Gastrocnemius medialis (tissue), 4 donors: ENCODE measurements at regions not wholly inside any gene's neighbourhood (a gene's known extent, or its start where the extent isn't known, plus 50 kb on each side); places are given as distances from the start of the nearest gene placed in this dataset.

Experiments used
- ATAC-seq, 2 donors: fragments of 150-250 bp; one replicate each; pipeline ENCODE4 v1.9.1; 2016
- DNase-seq, 2 donors: peaks; one replicate each; pipeline ENCODE4 v3.0.0-alpha.2; 2019
- H3K27ac ChIP-seq, 4 donors: fragments of 200-600 bp; sonication (generic); 1 replicate in 1 of 4; 2 replicates in 3 of 4; pipeline ENCODE4 v1.5.1; 2016 to 2018; ENCODE audit warnings: mild to moderate bottlenecking in 2 of 4, moderate library complexity in 1 of 4
- H3K27me3 ChIP-seq, 3 donors: fragments of 200-600 bp; sonication (generic) in 2 of 3; 1 replicate in 1 of 3; 2 replicates in 2 of 3; pipeline versions ENCODE4 v1.5.1 to v1.6.0; 2016 to 2019; ENCODE audit warnings: mild to moderate bottlenecking in 1 of 3, moderate library complexity in 1 of 3
- H3K36me3 ChIP-seq, 2 donors: fragments of 200-600 bp; sonication (generic) in 1 of 2; one replicate each; pipeline ENCODE4 v1.5.1; 2017 to 2018
- H3K4me1 ChIP-seq, 2 donors: fragments of 200-600 bp; sonication (generic) in 1 of 2; one replicate each; pipeline ENCODE4 v1.5.1; 2016 to 2017; ENCODE audit warnings: mild to moderate bottlenecking in 2 of 2
- H3K4me3 ChIP-seq, 4 donors: fragments of 200-600 bp; sonication (generic) in 3 of 4; 1 replicate in 1 of 4; 2 replicates in 3 of 4; pipeline ENCODE4 v1.5.1; 2016 to 2019; ENCODE audit warnings: mild to moderate bottlenecking in 2 of 4
- H3K9me3 ChIP-seq, 3 donors: fragments of 200-600 bp; sonication (generic) in 2 of 3; 1 replicate in 1 of 3; 2 replicates in 2 of 3; pipeline ENCODE4 v1.5.1; 2016 to 2019
- POLR2A ChIP-seq, 2 donors: fragments of 450-650 bp; IDR thresholded peaks; one replicate each; pipeline ENCODE4 v1.6.1; 2017; ENCODE audit warnings: antibody characterized with exemption in 2 of 2, mild to moderate bottlenecking in 2 of 2, moderate library complexity in 2 of 2
- in situ Hi-C, 4 donors: fragments of 200-750 bp; cut with MboI; loops; one replicate each; pipeline versions ENCODE4 v1.15.0 to v1.8.0; 2017; ENCODE audit warnings: low sequenced_read_pairs in 4 of 4
- intact Hi-C: fragments of 100-400 bp; cut with DNase I; formaldehyde crosslinking; loops from one replicate; pipeline ENCODE4 v1.15.1; 2023; ENCODE audit warnings: low total_unique reads
- TF ChIP-seq, protein P1 (sequence below), 5 experiments: fragments of 450-650 bp in 3 of 5; fragments of 200-600 bp in 2 of 5; sonication (generic) in 2 of 5; IDR thresholded peaks in 4 of 5; conservative IDR thresholded peaks in 1 of 5; 1 replicate in 4 of 5; 2 replicates in 1 of 5; pipeline ENCODE4 v1.5.1; 2016 to 2019; ENCODE audit warnings: antibody characterized with exemption in 5 of 5, mild to moderate bottlenecking in 3 of 5, moderate library complexity in 3 of 5

DNA sequence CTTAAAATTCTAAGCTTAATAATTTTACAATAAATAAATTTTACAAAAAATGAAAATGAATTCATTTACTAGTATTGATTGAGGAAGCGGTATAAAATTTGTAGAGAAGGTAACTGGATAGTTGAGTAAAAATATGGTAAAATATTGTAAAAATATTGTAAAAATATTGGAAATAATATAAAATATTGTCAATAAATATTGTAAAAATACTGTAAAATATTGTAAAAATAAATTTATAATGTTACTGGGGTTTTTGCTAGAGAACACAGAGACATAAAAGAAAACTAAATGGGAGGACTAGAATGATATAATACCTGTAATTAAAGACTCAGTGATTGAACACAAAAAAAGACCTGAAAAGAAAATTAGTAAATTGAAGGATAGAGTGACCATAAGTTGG, 546.3 kb upstream of the NETO1 start:
- H3K4me3 ChIP-seq, result no peak overlapping the region
- no peaks in the 10 kb centered on the region for H3K4me1 ChIP-seq
- H3K36me3 ChIP-seq, result no peaks in the 10 kb centered on the region
- H3K27ac ChIP-seq, result no peak overlapping the region
- DNase-seq (no peak), ATAC-seq (no peak)
- TF ChIP-seq, protein P1, sequence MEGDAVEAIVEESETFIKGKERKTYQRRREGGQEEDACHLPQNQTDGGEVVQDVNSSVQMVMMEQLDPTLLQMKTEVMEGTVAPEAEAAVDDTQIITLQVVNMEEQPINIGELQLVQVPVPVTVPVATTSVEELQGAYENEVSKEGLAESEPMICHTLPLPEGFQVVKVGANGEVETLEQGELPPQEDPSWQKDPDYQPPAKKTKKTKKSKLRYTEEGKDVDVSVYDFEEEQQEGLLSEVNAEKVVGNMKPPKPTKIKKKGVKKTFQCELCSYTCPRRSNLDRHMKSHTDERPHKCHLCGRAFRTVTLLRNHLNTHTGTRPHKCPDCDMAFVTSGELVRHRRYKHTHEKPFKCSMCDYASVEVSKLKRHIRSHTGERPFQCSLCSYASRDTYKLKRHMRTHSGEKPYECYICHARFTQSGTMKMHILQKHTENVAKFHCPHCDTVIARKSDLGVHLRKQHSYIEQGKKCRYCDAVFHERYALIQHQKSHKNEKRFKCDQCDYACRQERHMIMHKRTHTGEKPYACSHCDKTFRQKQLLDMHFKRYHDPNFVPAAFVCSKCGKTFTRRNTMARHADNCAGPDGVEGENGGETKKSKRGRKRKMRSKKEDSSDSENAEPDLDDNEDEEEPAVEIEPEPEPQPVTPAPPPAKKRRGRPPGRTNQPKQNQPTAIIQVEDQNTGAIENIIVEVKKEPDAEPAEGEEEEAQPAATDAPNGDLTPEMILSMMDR (IDR thresholded peaks at IDR 0.05 in 4 of 5, conservative IDR thresholded peaks at IDR 0.05 in 1 of 5), result no peak
- no peak for TF ChIP-seq POLR2A (IDR thresholded peaks at IDR 0.05)
- H3K9me3 ChIP-seq, result no peaks in the 10 kb centered on the region
- no peaks in the 10 kb centered on the region for H3K27me3 ChIP-seq
- intact Hi-C loops, result no loop called here
- in situ Hi-C loops, result no loop called here

DNA sequence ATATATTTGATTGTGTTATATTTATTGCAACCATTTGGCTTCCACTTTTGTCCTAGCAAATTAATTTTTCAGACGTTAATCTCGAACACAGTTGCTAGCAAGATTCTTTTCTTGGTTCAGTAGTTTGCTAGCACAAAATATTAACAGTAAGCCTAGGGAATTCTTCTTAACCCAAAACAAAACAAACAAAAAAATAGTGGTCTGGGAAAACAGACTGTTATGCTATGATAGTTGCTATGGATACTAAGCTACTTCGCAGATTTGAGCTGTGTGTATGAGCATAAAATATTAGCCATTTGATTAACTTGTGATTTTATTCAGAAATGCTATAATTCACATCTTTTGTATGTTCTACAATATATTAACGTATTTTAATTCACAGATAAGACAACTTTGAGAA, 541.5 kb upstream of the NETO1 start:
- H3K9me3 ChIP-seq, result no peaks in the 10 kb centered on the region
- TF ChIP-seq, protein P1 (IDR thresholded peaks at IDR 0.05 in 4 of 5, conservative IDR thresholded peaks at IDR 0.05 in 1 of 5), result no peak
- no peak for TF ChIP-seq POLR2A (IDR thresholded peaks at IDR 0.05)
- intact Hi-C loops, result no loop called here
- H3K27ac ChIP-seq, result no peak overlapping the region
- ATAC-seq, result no peak
- H3K4me3 ChIP-seq, result no peak overlapping the region
- H3K4me1 ChIP-seq, result no peaks in the 10 kb centered on the region
- DNase-seq, result no peak
- no peaks in the 10 kb centered on the region for H3K36me3 ChIP-seq
- H3K27me3 ChIP-seq, result no peaks in the 10 kb centered on the region
- in situ Hi-C loops, result no loop called here

DNA sequence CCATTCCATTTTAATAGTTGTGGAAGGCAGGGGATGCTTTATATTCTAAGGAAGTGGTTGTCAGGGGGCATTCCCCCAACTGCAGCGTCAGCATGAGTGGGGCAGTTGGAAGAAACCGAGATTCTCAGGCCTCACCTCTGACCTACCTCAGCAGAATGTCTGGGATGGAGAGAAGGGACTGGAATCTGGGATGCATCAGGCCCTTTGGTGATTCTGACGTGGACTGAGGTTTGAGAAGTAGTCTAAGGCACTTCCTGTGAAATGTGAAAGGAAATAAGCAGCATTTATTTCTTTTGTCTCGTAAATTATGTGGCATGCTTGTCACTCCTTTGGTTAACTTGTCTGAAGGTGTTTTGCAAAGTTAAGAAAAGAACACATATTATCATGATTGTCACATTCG, 540.7 kb upstream of the NETO1 start:
- Histone ChIP-seq H3K36me3 (no peaks in the 10 kb centered on the region), H3K4me1 (no peaks in the 10 kb centered on the region), H3K27me3 (no peaks in the 10 kb centered on the region), H3K4me3 (no peak overlapping the region), H3K27ac (no peak overlapping the region), H3K9me3 (no peaks in the 10 kb centered on the region)
- intact Hi-C loops (no loop called here), in situ Hi-C loops (no loop called here)
- ATAC-seq (no peak), DNase-seq (no peak)
- TF ChIP-seq, protein P1 (IDR thresholded peaks at IDR 0.05 in 4 of 5, conservative IDR thresholded peaks at IDR 0.05 in 1 of 5), result no peak
- TF ChIP-seq POLR2A (IDR thresholded peaks at IDR 0.05), result no peak

DNA sequence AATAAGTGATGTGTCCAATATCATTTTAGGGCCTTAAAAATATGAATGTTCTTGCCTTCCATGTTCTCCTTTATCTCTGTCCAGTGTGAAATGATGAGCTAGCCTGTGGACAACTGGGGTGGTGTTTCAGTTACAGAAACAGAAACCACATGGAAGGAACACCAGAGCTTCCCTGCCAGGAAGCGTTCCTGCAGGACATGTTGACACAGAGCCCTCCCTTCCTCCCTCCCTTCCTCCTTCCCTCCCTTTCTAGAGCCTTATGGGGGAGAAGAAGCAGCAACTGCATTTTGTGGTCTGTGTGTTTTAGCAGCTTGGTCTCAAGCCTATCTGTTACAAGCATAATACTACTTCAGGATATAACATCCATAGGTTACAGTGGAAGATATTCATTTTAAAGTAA, 539.7 kb upstream of the NETO1 start:
- ATAC-seq, result no peak
- no peaks in the 10 kb centered on the region for H3K4me1 ChIP-seq
- H3K27ac ChIP-seq, result no peak overlapping the region
- intact Hi-C loops, result no loop called here
- H3K9me3 ChIP-seq, result no peaks in the 10 kb centered on the region
- TF ChIP-seq, protein P1 (IDR thresholded peaks at IDR 0.05 in 4 of 5, conservative IDR thresholded peaks at IDR 0.05 in 1 of 5), result no peak
- no peak for TF ChIP-seq POLR2A (IDR thresholded peaks at IDR 0.05)
- no peaks in the 10 kb centered on the region for H3K27me3 ChIP-seq
- no peak for DNase-seq
- in situ Hi-C loops, result no loop called here
- H3K36me3 ChIP-seq, result no peaks in the 10 kb centered on the region
- H3K4me3 ChIP-seq, result no peak overlapping the region

DNA sequence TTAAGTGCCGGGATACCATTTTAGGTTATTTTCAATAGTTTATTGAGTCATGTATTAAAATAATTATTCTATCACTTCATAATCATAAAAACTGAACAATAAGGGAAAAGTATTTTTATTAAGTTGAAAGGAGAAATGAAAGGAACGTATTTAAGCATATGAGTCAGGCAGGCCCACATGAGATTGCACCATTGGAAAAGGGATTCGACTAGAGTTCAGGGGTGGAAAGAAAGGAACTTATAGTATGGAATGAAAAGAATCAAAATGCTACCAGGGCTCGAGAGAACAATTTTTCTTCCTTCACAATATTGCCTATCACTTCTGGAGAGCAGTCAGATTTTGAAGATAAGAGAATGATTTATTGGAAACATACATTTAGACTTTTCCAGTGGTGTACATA, 516.5 kb upstream of the NETO1 start:
- H3K4me3 ChIP-seq, result no peak overlapping the region
- in situ Hi-C loops, result no loop called here
- DNase-seq (no peak), ATAC-seq (no peak)
- H3K27ac ChIP-seq, result no peak overlapping the region
- no peak for TF ChIP-seq POLR2A (IDR thresholded peaks at IDR 0.05)
- TF ChIP-seq, protein P1 (IDR thresholded peaks at IDR 0.05 in 4 of 5, conservative IDR thresholded peaks at IDR 0.05 in 1 of 5), result no peak
- no peaks in the 10 kb centered on the region for H3K27me3 ChIP-seq
- no peaks in the 10 kb centered on the region for H3K4me1 ChIP-seq
- H3K9me3 ChIP-seq, result no peaks in the 10 kb centered on the region
- intact Hi-C loops, result no loop called here
- H3K36me3 ChIP-seq, result no peaks in the 10 kb centered on the region
